ENCODE measurements at regions not wholly inside any gene's neighbourhood (a gene's known extent, or its start where the extent isn't known, plus 50 kb on each side); places are given as distances from the start of the nearest gene placed in this dataset.

- H3K4me1 ChIP-seq (ENCODE audit: insufficient read depth) = no peaks in the 10 kb centered on the region
- H3K9me3 ChIP-seq = no peaks in the 10 kb centered on the region
- TF ChIP-seq POLR2A (IDR thresholded peaks at IDR 0.05) (no peak), EP300 (IDR thresholded peaks at IDR 0.05) (no peak), CTCF (IDR thresholded peaks at IDR 0.05) (no peak)
- no peak for DNase-seq
- no peak overlapping the region for H3K4me3 ChIP-seq
- no peak overlapping the region for H3K27ac ChIP-seq
- 70 to 79% (median 73%) methylated on average over 9 of the region's 9 CpGs for WGBS, 3 donors
- H3K27me3 ChIP-seq = no peaks in the 10 kb centered on the region
- H3K36me3 ChIP-seq = no peaks in the 10 kb centered on the region
- intact Hi-C loops (cut with DNase I) = loop anchor here in 1 of 4 donors (2.0 kb wide), 1 partner anchor 21 kb away; no protein-coding TSS in a partner anchor
Measured at GRCh38 chr22:48891688-48892577, 935.7 kb downstream of the BRD1 start.

GRCh38 chr22:48890693-48891554 is 936.7 kb downstream of the BRD1 start:
- Histone ChIP-seq H3K27me3 (no peaks in the 10 kb centered on the region), H3K4me1 (ENCODE audit: insufficient read depth) (no peaks in the 10 kb centered on the region), H3K27ac (no peak overlapping the region), H3K4me3 (no peak overlapping the region), H3K36me3 (no peaks in the 10 kb centered on the region), H3K9me3 (no peaks in the 10 kb centered on the region)
- intact Hi-C loops (cut with DNase I) = loop anchor here in 1 of 4 donors (2.0 kb wide), 1 partner anchor 20 kb away; no protein-coding TSS in a partner anchor
- TF ChIP-seq CTCF (IDR thresholded peaks at IDR 0.05) (no peak), POLR2A (IDR thresholded peaks at IDR 0.05) (no peak), EP300 (IDR thresholded peaks at IDR 0.05) (no peak)
- WGBS, 3 donors = 73 to 78% (median 77%) methylated on average over 14 of the region's 14 CpGs
- DNase-seq = peak in 1 of 5 donors; percentile 5

GRCh38 chr22:48889887-48890692 is 937.6 kb downstream of the BRD1 start:
- no peak overlapping the region for H3K27ac ChIP-seq
- H3K9me3 ChIP-seq = no peaks in the 10 kb centered on the region
- no peak for TF ChIP-seq CTCF (IDR thresholded peaks at IDR 0.05)
- no peak for TF ChIP-seq POLR2A (IDR thresholded peaks at IDR 0.05)
- no peak for TF ChIP-seq EP300 (IDR thresholded peaks at IDR 0.05)
- 60 to 63% (median 62%) methylated on average over 22 of the region's 22 CpGs for WGBS, 3 donors
- intact Hi-C loops (cut with DNase I) = loop anchor here in 1 of 4 donors (2.0 kb wide), 1 partner anchor 19 kb away; no protein-coding TSS in a partner anchor
- H3K4me3 ChIP-seq = no peak overlapping the region
- no peaks in the 10 kb centered on the region for H3K4me1 ChIP-seq (ENCODE audit: insufficient read depth)
- peak in 1 of 5 donors; percentile 3 for DNase-seq
- no peaks in the 10 kb centered on the region for H3K27me3 ChIP-seq
- no peaks in the 10 kb centered on the region for H3K36me3 ChIP-seq
